C1 segment of cervical spinal cord (tissue), 14 donors: ENCODE measurements at regions not wholly inside any gene's neighbourhood (a gene's known extent, or its start where the extent isn't known, plus 50 kb on each side); places are given as distances from the start of the nearest gene placed in this dataset.
"Not testable (repeated sequence)": the region's sequence is repeated elsewhere in the genome, so short reads cannot be mapped to it uniquely, and the experiment has no call there.

Experiments
- DNase-seq, 14 donors: peaks; one replicate each; lab custom pipeline; 2025; lab: John Stamatoyannopoulos, UW

DNA sequence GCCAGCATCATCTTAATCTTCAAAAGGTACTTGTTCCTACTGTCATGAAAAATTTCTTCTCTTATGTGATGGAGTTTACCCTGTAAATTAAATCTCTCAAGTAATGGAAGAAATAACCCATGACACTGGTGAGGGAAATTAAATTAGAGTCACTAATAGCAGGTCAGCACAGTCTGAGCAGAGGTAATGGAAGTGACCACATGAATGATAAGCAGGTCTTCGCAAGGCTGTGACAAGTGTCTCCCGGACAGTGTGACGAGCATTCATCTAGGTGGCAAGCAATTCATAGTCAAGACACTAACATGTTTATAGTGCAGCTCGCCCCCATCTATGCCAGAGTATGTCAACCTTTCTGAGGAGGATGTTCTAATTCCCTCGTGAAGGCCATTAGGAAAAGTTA is 249.2 kb downstream of the FRK start:
- no peak for DNase-seq

DNA sequence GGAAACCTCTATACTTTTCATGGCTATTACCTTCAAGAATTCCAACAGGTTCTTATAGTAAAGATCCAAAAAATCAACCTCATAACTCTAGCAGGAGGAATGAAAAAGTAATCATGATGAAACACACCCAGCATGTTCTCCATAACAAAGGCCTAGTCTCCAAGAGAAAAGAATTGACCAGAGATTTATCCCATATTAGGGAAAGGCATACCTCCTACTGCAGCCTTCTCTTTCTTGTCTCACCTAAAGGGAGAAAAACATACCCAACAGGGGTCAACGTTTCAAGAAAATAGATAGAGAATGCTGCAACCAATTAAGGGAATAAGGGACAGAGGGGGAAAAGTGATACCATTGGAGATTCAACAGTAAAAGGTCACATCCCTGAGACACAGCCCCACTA is 262.5 kb downstream of the FRK start:
- DNase-seq, result no peak

GRCh38 chr6:115796829-115797228 is 263.9 kb downstream of the FRK start:
- no peak for DNase-seq

- DNase-seq, result no peak
Measured at GRCh38 chr6:115796061-115796460, 264.6 kb downstream of the FRK start.

- DNase-seq, result no peak
Measured at GRCh38 chr6:115783402-115784061, 277.2 kb downstream of the FRK start.

- DNase-seq, result no peak
Measured at GRCh38 chr6:115782612-115783011, 278.1 kb downstream of the FRK start.

- DNase-seq, result no peak
Measured at GRCh38 chr6:115773741-115774140, 286.9 kb downstream of the FRK start.

DNA sequence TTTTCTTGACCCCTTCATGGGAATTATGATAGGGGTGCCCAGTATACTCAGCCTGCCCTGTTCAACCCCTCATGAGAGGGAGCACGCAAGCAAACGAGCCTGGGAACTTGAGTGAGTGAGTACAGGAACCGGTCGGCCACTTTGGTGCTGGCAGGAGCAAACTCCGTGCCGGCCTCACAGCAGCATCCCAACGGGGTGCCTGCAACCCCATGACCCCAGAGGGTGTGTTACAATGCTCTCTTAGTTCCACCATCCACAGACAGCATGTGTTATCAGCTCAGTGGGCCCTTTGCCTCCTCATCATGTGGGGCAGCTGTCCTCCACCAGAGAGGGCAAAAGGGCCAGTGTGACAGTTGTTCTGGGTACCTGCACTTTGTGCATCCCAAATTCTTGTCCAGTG is 289.8 kb downstream of the FRK start:
- no peak for DNase-seq

DNA sequence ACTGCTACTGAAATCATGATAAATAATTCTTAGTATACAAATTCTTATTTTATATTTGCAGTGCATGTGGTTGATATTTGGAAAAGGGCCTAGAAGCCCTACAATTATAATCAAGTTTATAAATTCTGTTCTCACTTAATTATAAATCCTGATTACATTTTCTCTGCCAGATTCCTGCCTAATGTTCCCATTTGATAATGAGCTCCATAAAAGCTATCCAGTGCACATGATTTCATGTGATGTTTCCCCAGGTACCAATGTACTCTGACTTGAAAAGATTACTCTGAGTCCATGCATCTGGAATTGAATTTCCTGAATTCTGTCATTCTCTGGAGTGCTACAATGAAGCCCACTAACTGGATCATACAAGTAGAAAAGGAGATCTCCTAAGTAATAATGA is 292.2 kb downstream of the FRK start:
- DNase-seq, result no peak

GRCh38 chr6:115767931-115768330 is 292.8 kb downstream of the FRK start:
- DNase-seq, result no peak

DNA sequence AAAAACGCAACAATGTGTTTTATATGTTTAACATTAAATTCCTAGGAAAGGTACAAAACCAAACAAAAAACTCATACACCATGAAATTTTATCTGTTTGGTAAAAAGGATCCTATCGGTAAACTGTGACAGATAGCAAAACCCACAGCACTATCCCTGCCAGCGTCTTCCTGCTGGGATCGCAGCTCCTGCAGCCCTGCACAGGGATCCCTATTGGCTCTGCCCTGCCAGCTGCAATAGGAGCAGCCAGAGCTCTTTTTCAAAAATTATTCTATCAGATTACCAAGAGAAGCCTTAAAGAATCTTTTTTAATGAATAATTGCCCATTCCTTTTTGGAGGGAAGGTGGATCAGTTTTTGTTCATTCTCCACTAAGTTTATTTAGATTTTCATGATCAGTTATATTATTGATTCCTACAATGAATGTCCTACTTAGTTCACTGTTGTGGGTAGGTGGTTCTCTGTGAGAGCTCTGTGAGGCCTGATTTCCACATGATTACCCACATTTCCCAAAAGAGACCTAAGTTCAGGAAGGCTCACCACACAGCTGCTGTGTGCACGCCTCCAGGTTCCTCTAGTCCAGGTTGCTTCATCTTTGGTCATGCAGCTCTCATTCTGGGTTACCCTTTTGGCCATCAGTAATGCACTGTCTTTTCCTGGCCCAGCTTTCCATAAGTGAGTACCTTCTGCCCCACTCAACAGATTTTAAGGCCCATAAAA is 293.8 kb downstream of the FRK start:
- no peak for DNase-seq

DNA sequence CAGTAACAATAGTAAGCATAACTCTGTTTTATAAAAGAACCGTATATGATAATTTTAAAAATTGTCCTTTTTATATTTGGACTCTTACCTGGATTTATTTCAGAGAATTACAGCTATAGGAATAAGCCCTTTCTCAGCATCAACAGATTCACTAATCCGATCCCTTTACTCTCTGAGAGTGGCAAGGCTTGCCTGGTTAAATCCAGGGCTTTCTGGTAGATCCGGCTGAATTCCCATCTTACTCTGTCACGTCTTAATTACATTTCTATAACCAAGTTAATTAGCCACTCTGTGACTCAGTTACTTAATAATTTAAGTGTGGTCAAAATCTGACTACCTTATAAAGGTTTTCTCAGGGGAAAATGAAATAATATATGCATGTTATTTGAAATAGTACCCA is 294.7 kb downstream of the FRK start:
- no peak for DNase-seq

DNA sequence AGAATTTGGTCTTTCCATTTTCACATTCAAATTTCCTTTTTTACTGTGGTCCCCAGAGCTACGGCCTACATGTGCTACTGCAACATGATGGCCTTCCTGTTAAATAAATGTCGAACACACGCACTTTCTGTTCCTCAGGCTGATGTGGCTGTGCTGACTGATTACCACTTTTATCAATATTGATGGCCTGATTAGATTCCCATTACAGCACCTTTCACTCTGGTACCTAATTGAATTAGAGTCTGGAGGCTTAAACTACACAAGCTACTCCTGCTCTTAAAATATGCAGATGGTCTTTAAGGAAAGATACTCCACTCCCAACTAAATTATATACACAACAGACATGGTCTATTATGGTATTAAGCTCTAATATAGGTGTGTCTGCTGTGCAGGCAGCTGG is 301.6 kb downstream of the FRK start:
- no peak for DNase-seq

DNA sequence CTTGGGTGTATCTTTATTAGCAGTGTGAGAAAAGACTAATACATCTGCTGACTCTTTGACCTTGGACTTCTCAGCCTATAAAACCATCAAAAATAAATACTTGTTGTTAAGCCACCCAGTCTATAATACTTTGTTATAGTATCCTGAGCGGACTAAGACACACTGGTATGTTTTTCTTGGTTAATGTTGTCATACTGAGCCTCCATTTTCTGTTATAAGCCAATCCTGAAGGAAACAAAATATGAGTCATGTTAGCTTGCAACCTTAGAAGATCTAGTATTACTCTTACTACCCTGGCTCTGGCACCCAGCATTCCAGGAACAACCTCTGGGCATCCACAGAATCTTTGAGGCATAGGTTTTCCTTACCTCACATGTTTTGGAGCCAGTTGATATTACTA is 307.2 kb downstream of the FRK start:
- no peak for DNase-seq

DNA sequence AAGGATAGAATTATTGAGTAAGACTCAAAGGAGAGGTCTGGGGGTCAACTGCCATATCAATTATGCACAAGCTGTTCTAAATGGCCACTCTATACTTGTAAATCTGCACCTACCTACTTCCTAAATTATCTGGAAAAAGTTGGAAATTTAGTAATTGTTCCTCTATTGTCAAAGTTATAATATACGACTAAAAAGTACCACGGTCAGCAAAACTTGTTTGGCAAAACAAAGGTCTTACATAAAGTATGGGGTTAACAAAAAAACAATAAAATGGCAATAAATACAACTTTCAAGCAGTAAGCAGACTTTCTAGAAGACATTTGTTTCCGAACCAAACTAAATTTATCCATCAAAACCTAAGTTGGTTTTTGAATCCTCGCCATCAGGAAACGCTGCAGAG is 309.7 kb downstream of the FRK start:
- no peak for DNase-seq

- DNase-seq, result no peak
Measured at GRCh38 chr6:115750292-115750691, 310.4 kb downstream of the FRK start.

DNA sequence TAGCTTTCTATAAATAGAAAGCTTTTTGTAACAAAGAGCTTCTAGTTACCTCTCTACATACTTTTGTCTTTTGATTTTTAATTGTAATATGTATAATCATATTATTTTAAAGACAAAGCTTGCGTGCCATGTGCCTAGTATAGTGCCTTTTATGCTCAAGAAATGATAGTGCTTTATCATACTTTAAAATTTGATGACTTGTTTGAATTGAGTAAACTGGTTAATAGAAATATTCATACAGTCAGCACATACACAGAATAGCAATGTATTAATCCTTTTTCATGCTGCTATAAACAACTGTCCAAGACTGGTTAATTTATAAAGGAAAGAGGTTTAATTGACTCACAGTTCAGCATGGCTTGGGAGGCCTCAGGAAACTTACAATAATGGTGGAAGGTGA is 313.0 kb downstream of the FRK start:
- no peak for DNase-seq

DNA sequence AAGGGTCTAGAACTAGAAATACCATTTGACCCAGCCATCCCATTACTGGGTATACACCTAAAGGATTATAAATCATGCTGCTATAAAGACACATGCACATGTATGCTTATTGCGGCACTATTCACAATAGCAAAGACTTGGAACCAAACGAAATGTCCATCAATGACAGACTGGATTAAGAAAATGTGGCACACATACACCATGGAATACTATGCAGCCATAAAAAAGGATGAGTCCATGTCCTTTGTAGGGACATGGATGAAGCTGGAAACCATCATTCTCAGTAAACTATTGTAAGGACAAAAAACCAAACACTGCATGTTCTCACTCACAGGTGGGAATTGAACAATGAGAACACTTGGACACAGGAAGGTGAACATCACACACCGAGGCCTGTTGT is 314.1 kb downstream of the FRK start:
- not testable (repeated sequence) for DNase-seq

DNA sequence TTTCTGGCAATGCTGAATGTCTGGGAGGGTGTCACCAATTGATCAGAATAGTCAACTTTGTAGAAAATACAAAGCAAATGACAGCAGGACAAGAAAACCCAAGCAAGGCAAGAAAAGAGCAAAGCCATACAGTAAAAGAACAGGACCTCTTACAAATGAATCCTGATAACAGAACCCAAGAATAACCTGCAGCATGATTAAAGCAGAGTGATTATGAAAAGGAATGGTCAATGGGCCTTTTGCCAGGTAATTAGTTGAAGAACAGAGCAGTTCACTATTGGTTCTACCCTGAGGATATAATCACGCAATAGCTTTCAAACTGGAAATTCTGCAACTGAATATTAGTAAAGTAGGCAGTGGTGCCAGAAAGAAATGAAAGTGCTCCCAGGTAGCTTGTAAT is 319.8 kb downstream of the FRK start:
- no peak for DNase-seq

GRCh38 chr6:115735610-115736009 is 325.1 kb downstream of the FRK start:
- DNase-seq, result no peak

- no peak for DNase-seq
Measured at GRCh38 chr6:115733426-115733825, 327.3 kb downstream of the FRK start.

GRCh38 chr6:115729036-115729435 is 331.7 kb downstream of the FRK start:
- DNase-seq, result no peak

DNA sequence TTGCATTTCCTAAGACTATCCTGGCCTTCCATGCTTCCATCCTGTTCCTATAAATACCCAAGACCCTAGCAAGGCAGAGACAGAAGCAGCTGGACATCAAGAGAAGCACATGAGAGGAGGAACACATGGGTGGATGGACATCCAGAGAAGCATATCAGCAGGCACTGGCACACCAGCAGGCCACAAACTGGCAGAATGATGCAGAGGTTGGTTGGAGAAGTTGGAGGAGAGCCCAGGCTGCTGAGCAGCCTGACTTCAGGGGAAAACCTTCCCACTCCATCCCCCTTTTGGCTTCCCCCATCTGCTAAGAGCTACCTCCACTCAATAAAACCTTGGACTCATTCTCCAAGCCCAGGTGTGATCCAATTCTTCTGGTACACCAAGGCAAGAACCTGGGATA is 332.5 kb downstream of the FRK start:
- no peak for DNase-seq

DNA sequence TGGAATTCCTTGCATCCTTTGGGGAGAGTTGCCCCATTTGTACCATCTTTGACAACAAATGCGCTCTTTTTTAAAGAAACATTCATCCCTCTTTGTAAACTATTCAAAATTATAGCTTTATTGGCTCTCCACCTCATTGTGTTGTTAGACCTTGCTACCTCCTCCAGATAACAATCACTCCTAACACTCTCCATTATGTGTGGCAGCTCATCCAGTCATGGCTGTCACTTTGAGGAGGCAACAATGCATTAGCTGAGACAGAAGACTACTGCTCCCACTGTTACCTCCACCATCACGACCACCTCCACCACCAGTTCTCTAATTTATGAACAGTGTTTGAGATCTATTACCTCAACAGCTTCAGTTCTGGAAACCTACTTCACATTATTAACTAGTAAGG is 339.1 kb downstream of the FRK start:
- no peak for DNase-seq
